HG02763 (cell line): ENCODE measurements at regions not wholly inside any gene's neighbourhood (a gene's known extent, or its start where the extent isn't known, plus 50 kb on each side); places are given as distances from the start of the nearest gene placed in this dataset.

Source experiments
- ATAC-seq: cut with Tn5 transposase; IDR thresholded peaks from one replicate; pipeline ENCODE4 v1.9.1; 2021; ENCODE audit warnings: mild to moderate bottlenecking, moderate library complexity; ENCODE audit not compliant: unreplicated experiment

DNA sequence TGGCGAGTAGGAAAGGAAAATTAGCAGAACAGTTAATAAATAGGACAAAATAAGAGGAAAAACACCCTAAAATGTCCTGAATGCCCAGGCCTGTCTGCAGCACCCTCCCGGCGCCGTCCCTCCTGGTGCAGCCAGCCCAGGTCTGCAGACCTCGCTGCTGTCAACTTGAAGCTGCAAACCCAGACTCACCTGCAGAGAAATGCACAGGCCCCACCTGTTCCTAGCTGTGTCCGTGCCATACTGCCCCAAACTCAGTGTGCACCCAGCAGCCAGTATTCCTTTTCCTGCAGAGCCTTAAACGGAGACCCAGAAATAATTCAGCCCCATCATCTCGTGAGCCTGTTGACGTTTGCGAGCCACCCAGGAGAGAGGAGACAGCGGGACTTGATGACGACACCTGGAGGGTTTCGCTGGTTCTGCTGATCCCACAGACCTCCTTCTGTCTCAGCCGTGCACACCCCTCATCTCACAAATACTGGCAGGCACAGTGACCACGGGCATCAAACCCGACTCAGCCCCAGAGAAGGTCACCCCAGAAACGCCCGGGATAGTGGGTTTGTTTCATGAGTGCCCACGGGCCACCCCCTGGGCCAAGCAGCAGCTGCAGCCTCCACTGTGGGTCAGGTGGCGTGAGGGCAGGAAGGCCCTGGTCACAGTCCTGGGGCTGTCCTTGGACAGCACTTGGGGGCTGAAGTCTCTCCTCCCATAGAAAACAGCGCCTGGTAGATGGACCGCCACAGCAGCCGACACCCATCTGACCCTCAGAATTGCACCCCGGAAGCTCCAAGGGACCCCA is 239.5 kb upstream of the SALL3 start:
- ATAC-seq, result no peak

DNA sequence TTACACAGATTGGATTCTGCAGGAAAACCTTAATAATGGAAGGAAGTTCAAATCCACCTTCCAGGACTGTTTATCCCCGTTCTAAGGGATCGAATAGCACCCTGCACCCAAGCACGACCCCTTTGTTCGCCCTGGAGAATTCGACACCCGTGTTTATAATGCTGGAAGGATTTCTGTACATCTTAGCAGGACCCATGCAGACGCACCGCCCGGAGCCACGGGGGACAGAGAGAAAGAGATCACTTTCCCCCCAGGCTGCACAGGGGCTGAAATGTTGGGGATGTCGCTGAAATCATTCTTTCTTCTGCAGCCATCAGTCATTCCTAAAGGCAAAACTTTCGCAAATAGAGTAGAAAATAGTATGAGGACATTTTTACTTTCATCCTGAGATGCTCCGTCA is 238.7 kb upstream of the SALL3 start:
- ATAC-seq, result no peak

DNA sequence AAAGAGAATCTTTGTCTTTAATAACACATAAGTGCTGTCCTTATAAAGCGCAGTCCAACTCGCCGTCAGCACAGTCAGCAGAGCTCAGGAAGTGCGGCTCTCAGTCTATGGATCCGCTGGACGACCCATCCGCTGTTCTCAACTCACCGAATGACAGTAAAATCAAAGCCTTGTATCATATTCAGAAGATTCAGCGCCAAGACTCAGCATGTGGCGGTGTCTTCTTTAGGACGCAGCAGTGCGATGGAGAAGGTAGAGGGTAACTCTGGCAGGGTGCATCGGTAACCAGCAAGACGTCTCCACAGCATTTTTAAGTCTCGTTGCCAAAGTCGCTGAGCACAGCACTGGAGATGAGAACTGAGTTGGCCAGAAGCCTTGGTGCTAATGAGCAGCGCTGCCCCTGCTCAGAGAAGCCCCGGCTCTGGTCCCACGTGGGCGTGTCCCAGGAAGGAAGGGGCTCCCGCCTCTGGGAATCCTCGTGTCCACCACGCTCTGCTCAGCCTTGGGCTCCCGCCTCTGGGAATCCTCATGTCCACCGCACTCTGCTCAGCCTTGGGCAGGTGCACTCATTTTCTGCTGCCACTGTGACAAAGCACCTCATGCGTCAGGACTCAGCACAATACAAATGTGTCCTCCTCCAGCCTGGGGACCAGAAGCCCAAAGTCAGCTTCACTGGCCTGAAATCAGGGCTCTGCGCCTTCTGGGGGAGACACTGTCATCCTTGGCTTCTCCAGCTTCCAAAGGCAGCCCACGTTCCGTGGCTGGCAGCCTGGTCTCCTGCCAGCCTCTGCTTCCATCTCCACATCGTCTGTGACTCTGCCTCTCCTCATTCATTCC is 238.0 kb upstream of the SALL3 start:
- ATAC-seq, result no peak

DNA sequence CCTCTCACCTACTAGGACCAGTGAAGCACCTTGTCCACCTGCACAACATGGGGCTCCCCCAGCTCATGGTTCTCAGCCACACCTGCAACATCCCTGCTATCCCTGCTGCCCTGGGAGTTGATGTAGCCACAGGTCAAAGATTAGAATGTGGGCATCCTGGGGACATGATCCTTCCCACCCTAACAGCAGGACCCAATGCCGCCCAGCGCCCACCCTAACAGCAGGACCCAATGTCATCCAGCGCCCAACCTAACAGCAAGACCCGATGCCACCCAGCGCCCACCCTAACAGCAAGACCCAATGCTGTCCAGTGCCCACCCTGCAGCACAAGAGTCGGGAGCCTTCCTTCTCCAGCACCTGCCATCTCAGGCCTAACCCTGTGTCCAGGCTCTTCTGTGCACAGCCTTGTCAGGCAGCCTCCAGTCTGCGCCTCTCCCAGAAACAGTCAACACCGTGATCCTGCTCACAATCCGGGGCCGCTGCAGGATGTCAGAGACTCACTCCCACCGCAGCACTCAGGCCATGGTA is 237.3 kb upstream of the SALL3 start:
- no peak for ATAC-seq

DNA sequence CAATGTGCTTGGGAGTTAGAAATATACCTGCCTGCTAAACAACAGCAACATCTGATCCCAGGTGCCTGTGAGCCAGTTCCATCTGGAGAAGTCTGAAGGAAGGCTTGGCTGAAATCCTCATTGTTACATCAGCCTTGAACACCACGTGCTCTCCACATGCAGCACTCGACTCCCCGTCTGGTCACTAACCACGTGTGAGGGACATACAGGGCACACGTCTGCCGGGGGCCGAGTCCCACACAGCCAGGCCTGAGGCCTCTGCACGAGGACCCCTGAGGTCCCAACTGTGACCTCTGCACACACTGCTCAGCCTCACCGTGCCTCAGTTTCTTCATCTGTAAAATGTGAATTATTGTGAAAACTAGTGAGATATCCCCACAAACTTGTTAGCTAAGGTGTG is 236.5 kb upstream of the SALL3 start:
- no peak for ATAC-seq

DNA sequence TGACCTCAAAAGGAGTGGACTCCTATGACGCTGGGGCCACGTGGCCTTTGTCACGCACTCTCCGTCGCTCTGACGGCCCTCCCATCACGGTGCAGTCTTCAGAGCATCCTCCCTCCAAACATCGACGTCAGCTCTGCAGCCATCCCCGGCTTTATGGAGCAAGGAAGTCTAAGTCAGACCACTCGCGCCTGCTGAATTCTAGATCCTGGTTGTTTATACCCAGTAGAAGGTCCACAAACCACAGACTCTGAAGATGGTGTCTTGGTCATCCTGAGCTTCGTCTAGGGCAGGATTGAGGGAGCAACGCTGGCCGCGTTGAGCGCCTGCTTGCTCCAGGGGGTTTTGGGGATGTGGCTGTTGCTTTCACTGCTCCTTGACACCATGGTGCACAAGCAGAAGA is 228.0 kb upstream of the SALL3 start:
- no peak for ATAC-seq

DNA sequence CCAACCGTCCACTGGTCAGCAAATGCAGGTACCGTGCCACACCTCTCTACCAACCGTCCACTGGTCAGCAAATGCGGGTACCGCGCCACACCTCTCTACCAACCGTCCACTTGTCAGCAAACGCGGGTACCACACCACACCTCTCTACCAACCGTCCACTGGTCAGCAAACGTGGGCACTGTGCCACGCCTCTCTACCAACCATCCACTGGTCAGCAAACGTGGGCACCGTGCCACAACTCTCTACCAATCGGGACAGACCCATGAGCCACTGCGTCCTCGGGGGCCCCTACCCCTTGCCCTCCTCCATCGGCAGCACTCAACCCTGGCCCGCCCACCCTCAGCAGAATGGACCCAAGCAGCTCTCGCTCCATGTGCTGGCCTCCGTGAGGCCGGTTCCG is 226.4 kb upstream of the SALL3 start:
- ATAC-seq, result no peak

DNA sequence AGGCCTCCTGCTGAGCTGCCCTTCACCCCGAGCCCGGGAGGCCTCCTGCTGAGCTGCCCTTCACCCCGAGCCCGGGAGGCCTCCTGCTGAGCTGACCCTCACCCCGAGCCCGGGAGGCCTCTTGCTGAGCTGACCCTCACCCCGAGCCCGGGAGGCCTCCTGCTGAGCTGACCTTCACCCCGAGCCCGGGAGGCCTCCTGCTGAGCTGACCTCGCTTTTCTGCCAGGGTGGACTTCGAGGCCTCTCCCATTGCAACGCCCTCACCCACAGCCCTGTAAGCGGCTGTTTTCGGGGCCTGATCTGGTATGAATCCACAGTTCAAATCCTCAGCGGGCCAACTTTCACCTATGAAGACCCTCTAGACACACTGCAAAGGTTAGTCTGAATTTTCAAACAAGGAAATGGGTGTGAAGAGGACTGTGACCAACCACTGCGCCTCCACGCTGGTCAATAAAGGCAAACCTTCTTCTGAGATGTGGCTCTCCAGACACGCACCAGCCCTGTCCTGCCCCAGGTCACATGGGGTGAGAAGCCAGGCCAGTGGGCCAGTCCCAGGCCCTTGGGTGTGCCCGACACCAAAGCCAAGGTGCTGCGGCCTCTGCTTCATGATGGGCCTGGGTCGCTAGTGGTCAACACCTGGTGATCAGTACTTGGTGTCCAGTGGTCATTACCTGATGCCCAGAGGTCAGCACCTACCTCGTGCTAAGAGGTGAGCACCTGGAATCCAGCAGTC is 225.1 kb upstream of the SALL3 start:
- ATAC-seq, result no peak

DNA sequence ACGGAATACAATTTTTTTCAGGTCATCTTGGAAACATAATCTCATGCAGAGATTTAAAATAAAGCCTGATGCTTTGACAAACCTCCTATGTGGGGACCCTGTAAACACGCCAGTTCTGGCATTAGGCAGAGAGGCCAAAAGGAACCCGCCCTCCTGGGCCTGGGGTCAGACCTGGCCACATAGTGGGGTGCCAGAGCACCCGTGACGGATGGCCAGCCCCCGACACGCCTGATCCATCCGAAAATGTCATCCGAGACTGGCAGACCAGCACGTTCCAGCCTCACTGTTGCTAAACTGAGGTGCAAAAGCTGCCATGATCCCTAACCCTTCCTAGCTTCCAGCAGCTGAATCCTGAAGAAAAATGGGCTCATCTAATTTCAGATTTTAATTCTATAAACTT is 222.6 kb upstream of the SALL3 start:
- no peak for ATAC-seq

DNA sequence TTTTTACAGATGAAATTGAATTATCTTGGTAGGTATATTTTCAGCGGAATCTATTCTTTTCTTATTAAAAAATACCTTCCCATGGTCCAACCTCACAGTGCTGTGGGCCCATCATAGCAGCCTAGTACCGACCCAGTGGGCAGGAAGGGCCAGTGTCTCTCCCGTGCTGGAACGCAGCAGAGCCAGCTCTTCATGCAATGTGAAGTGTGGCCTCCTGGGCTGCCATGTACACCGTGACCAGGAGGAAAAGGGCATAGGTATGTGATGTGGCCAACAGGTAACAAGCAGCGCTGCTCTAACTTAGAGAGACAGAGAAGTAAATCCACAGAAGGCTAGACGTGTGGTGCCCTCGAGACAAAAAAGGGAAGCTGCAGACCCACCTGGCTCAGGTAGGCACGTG is 221.1 kb upstream of the SALL3 start:
- no peak for ATAC-seq

DNA sequence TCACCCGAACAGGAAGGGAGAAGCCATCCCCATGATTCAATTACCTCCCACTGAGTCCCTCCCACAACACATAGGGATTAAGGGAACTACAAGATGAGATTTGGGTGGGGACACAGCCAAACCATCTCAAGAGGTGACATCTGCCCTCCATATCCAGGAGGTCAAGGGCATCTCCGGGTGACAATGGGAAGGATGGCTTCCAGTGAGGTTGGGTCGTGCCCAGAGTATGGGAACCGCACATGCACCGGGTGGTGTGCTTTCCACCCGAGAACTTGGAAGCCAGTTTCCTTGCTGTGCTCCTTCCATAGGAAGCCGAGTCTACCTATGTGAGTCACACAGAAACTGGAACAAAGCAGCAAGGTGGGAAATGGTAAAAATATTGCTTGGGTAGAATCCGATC is 216.9 kb upstream of the SALL3 start:
- no peak for ATAC-seq

DNA sequence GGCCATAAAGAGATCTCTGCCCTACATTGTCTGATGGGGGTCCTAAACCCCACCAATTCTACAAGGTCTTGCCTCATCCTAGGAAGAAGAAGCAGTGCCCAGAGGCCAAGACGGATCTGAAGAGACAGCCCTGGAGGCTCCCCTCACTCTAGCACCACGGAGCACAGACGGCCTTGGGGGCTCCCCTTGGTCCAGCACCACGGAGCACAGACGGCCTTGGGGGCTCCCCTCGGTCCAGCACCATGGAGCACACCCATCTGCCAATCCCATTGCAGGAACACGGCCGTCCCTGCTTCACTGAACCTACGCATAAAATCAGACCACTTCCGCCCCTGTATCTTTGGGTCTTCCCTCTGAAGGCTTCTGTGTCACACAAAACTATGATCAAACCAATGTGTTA is 215.1 kb upstream of the SALL3 start:
- no peak for ATAC-seq

DNA sequence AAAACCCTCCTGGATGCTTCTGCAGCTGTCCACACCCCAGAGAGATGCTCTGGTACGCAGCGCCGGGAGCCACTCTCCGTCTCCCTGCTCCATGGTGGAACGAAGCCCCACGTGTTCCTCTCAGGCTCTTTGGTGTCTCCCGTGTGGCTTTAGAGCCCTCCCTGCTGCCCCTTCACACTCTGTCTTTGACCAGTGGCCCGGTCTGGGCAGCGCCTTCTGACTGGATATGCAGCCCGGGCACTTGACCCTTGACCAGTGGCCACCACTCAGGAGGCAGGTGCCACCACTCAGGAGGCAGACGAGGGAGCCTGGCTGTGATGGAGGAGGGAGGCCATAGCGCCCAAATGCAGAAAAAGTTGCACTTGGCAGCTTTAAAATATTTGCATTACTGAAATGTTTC is 214.5 kb upstream of the SALL3 start:
- no peak for ATAC-seq

DNA sequence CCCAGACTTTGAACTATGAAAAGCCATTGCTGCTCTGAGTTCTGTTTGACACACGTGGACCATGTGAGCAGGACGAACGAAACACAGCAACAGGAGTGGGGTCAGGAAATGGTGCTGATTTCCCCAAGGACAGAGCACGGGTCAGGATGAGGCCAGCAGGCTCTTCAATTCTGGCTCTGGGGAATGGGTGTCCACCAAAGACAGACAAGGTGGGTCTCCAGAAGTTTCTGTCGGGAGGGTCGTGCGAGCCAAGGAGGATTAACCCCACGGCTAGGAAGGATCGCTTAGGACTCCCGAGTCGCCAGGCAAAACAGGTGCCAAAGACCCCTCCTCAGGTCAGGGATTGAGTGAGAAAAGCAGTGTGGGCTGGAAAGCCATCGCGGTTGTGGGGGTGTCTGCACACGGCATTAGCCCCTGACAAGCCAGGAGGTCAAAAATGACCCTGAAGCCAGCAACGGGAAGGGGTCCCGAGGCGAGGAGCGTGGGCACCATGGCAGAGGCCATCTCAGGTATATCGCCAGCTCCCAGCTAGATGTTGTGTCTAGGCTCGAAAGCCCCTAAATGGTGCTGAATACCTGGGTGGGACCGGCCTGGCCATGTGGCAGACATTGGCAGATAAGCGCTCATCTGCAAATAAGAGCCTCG is 213.9 kb upstream of the SALL3 start:
- no peak for ATAC-seq

DNA sequence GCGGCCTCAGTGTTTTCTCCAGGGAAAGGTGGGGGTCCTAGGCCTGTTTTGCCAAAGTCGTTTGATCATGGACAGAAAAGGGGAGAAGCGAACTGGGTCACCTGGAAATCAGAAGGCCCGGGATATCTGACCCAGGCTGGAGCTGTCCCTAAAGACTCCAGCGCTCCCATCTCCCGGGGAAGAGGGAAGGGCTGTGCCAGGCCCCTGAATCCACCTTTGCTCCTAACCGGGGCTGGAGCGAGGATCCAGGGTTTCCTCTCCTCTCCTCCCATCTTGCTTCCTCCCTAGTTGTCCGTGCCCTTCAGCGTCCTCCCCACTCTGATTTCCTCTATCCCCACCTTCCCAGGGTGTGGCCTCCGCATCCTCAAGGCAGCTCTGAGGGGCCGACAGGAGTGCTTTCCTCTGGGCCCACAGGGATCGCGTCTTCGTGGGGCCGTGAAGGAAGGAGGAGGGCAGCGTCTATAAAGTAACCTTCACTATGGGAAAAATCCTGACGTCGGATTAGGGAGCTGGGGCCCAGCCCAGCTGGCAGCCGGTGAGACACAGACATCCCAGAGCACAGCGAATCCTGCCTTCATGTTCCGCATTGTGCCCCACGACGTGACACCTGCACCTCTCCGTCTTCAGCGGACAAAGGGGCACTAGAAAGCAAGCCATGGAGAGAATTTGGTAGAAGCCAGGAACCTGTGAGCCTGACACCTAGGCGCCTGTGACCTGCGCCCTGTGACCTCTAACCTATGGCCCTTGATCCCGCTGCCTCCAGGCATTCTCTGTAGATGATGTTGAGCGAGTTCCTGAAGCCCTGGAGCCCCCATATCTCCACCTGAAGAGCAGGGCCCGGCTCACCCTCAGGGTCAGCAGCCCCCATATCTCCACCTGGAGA is 212.7 kb upstream of the SALL3 start:
- no peak for ATAC-seq

DNA sequence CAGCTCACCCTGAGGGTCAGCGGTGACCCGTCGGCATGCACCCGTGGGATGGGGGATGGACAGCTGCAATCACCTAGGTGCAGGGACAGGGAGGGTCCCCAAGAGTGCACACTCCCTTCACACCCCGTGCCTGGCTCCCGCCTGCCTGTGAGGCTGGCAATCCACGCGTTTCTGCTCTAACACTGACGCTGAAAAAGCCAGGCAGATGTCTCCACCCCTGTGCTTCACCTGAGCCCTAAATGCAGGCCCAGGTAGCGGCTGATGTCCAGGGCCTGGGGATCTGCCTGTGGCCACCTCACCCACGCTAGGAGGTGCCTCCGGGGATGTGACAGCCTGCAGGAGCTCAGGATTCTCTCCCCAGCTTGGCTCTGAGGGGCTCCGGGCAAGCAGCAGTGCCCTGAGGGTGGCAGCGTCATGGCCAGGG is 212.0 kb upstream of the SALL3 start:
- ATAC-seq, result no peak

DNA sequence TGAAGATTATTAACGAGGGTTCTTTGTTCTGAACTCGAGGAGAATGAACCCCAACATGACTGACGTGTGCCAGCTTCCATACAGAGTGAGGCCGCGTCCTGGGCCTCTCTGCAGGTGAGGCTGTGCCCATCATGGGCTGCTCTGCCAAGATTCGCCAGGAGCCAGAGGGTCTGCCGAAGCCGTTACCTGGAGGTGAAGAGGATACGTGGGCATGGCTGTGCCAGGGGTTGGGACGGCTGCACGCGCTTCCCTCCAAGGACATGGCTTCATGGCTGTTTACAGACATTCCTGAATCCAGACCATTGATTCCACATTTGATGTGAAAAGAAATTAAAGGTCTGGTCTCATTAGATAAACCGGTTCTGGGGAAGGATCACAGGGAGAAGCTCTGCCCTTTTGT is 211.4 kb upstream of the SALL3 start:
- ATAC-seq, result no peak

DNA sequence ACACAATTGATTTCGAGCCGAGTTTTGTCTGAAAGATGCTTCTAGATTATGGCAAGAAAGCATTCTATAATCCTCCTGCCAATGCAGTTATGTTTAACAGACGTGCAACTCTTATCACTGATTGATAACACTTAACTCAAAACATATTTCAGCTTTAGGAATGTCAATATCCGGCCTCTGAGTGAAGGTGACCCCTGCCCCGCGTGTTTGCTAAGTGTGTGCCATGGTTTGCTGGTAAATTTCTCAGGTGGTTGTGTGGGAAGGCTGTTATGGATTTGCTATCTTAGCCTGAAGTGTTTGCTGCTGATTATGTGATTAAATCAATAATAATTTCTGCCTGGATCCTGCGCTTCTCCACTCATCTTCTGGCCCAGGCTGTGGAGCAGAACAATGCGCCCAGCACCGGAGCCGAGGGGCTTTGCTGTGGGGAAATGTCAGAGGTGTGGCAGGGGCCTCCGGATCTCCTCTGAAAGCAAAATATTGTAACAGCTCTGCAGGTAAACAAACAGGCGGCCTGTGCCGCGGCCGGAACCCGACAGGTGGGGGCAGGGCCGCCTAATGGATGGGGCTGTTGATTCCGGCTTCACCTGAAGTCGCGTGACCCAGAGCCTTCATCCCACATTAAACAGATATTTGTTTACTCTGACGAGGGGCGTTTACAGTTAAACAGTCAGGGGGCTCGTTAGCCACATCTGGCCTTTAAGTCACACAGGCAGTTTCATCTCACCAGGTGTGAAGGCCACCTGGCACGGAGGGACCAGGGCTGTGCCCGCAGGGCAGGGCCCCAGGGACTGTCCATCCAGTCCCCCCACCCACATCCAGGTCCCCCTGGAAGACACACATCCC is 210.7 kb upstream of the SALL3 start:
- ATAC-seq, result no peak

DNA sequence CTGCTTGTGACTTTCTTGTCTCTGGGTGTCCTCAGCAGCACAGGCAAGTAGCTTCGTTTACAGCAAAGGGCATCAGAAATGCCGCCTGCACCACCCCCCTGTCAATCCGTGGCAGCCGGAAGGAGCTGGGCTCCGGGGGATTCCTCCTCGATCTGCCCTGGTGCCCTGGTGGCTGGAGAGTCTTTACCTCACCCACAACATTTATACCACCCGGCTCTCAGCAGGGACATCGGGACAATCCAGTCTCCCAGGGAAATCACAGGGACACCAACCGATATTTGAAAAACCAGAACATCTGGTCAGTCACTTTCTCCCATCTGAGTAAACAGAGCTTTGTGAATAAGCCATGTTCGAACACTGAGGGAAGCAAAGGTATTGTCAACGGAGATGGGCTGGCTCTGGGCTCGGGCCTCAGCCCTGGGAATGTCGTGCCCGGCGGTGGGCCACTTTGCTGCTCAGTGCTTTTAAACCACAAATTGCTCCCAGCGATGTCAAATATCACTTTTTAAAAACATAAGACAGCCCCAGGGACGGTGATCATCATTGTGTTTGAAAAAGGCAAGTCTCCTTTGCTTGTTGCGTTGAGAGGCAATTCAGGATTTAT is 210.0 kb upstream of the SALL3 start:
- ATAC-seq, result no peak
